Ascending aorta (tissue), 2 donors: ENCODE measurements at regions not wholly inside any gene's neighbourhood (a gene's known extent, or its start where the extent isn't known, plus 50 kb on each side); places are given as distances from the start of the nearest gene placed in this dataset.

Source experiments
- DNase-seq, 2 donors: peaks; one replicate each; pipeline ENCODE4 v3.0.0-alpha.2; 2019; ENCODE audit warnings: low spot score in 2 of 2
- H3K27ac ChIP-seq, 2 donors: fragments of 200-600 bp; sonication (generic); one replicate each; pipeline ENCODE4 v1.5.1; 2016 to 2017; ENCODE audit warnings: mild to moderate bottlenecking in 1 of 2
- H3K27me3 ChIP-seq: fragments of 200-600 bp; sonication (generic); one replicate; pipeline ENCODE4 v1.5.1; 2017
- H3K36me3 ChIP-seq, 2 donors: fragments of 200-600 bp; sonication (generic); one replicate each; pipeline ENCODE4 v1.5.1; 2016
- H3K4me1 ChIP-seq, 2 donors: fragments of 200-600 bp; sonication (generic); one replicate each; pipeline ENCODE4 v1.5.1; 2016 to 2017; ENCODE audit warnings: mild to moderate bottlenecking in 1 of 2
- H3K4me3 ChIP-seq, 2 donors: fragments of 200-600 bp; sonication (generic); one replicate each; pipeline ENCODE4 v1.5.1; 2016 to 2017; ENCODE audit warnings: mild to moderate bottlenecking in 1 of 2
- H3K9me3 ChIP-seq, 2 donors: fragments of 200-600 bp; sonication (generic); one replicate each; pipeline ENCODE4 v1.5.1; 2016
- CTCF ChIP-seq, 3 experiments: fragments of 200-600 bp in 2 of 3; fragments of 450-650 bp in 1 of 3; sonication (generic) in 2 of 3; IDR thresholded peaks; one replicate each; pipeline ENCODE4 v1.5.1; 2016 to 2019; ENCODE audit warnings: antibody characterized with exemption in 3 of 3, mild to moderate bottlenecking in 1 of 3, moderate library complexity in 1 of 3
- intact Hi-C: fragments of 100-400 bp; cut with DNase I; formaldehyde crosslinking; loops from one replicate; pipeline ENCODE4 v1.15.1; 2023

GRCh38 chr6:102619585-102619984, 1226.1 kb downstream of the GRIK2 start:
- Histone ChIP-seq H3K27ac (no peak overlapping the region), H3K9me3 (no peaks in the 10 kb centered on the region), H3K36me3 (no peaks in the 10 kb centered on the region), H3K4me3 (no peak overlapping the region), H3K27me3 (no peaks in the 10 kb centered on the region), H3K4me1 (no peaks in the 10 kb centered on the region)
- peak in 1 of 3 experiments; percentile 27 for TF ChIP-seq CTCF (IDR thresholded peaks at IDR 0.05)
- no peak for DNase-seq
- intact Hi-C loops, result no loop called here

DNA sequence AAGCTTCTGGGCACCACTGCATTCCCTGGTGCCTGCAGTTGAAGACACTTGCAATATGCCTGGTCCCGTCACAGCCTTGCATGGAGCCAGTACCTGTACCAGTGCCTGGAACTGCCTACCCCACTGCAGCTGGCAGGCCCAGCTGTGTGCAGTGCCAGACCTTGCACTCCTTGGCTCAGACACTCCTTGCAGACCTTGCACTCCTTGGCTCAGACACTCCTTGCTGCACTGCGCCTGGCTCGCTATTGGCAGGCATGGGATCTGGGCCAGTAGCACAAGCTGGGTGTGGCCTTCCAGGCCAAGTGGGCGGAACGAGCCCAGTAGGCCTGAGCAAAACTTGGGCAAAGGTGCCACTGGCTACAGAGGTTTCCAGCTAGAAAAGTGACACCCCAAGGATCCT, 1189.1 kb downstream of the GRIK2 start:
- no peaks in the 10 kb centered on the region for H3K9me3 ChIP-seq
- H3K27me3 ChIP-seq, result no peaks in the 10 kb centered on the region
- intact Hi-C loops, result no loop called here
- H3K4me1 ChIP-seq, result no peaks in the 10 kb centered on the region
- no peak overlapping the region for H3K27ac ChIP-seq
- TF ChIP-seq CTCF (IDR thresholded peaks at IDR 0.05), result no peak
- H3K4me3 ChIP-seq, result no peak overlapping the region
- no peaks in the 10 kb centered on the region for H3K36me3 ChIP-seq
- no peak for DNase-seq

DNA sequence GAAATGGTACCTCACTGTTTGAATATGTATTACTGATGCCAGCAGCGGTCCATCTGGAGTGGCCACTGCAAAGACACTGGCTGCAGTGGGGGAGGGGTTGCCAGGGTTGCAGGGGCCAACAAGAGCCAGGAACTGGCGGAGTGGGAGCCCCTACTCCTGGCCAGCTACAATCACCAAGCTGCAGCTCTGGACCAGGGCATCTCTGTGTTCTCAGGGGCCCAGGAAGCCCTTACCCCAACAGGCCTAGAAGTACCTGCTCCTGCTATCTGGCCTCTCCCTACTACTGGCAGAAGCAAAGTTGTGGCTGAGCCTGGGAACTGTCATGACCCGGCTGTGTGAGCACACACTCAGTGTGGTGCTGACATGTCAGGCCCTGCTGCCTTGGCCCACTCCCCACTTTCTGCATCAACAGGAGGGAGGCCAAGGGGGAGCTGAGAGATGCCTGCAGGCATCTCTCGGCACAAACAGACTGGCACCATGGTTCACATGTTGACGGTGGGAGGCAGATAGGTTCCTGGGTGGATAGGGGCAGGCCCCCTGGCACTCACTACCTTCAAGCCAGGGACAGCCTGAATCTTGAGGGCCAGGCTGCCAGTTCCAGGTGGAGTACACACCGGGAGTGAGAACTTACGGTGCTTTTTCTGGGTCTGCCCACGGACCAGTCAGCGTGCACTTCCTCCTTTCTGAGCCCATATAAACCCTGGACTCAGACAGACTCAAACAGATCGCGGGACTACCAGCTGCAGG, 1188.0 kb downstream of the GRIK2 start:
- no peak for TF ChIP-seq CTCF (IDR thresholded peaks at IDR 0.05)
- intact Hi-C loops, result no loop called here
- no peak overlapping the region for H3K4me3 ChIP-seq
- no peak overlapping the region for H3K27ac ChIP-seq
- no peaks in the 10 kb centered on the region for H3K9me3 ChIP-seq
- DNase-seq, result peak in 1 of 2 donors; percentile 4
- H3K4me1 ChIP-seq, result no peaks in the 10 kb centered on the region
- no peaks in the 10 kb centered on the region for H3K36me3 ChIP-seq
- no peaks in the 10 kb centered on the region for H3K27me3 ChIP-seq

DNA sequence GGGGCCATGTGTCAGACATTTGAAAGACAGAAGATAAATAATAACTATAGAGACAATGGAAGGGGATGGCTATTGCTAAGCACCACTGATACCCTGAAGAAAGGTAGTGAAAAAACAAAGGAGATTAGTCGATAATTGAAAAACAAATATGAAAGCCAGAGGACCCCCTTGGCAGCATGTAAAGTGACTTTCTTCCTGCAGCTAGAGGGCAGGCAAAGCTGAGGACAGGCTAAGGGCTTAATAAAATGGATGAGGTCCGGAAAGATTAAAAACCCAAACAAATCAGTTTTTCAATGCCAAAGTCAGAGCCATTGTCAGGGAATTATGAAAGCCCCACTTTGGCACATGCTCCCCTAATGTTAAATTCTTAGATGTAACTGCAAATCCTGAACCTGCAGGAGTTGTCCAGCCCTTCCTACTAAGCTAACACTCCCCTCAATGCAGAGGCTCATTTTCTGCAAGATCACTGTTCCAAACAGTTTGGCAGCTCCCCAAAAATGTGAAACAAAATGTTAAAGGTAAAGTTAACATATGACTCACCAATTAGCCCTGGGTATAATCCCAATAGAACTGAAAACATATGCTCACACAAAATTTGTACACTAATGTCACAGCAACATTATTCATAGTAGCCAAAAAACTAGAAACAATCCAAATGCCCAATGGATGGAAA, 1177.9 kb downstream of the GRIK2 start:
- H3K4me1 ChIP-seq, result no peaks in the 10 kb centered on the region
- intact Hi-C loops, result no loop called here
- no peak for DNase-seq
- no peaks in the 10 kb centered on the region for H3K9me3 ChIP-seq
- TF ChIP-seq CTCF (IDR thresholded peaks at IDR 0.05), result no peak
- no peaks in the 10 kb centered on the region for H3K36me3 ChIP-seq
- H3K4me3 ChIP-seq, result no peak overlapping the region
- H3K27ac ChIP-seq, result no peak overlapping the region
- H3K27me3 ChIP-seq, result no peaks in the 10 kb centered on the region

DNA sequence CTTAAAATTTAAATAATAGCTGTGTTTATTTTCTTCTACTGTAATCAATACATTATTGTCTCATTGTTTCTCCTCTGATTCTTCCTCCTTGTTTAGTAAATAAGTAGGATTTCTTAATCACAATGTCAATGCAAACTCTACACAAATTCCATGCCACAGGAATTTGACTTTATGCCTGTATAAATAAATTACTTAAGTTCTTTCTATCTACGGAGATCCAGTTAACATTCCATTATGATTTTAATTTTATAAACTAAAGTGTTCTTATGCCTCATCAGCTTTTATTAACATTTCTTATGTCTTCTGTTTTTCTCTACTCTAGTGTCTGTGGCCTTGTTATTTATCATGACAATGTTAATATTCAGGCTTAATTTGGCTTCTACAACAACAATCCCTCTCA, 1169.2 kb downstream of the GRIK2 start:
- intact Hi-C loops, result no loop called here
- Histone ChIP-seq H3K27me3 (no peaks in the 10 kb centered on the region), H3K27ac (no peak overlapping the region), H3K4me1 (no peaks in the 10 kb centered on the region), H3K36me3 (no peaks in the 10 kb centered on the region), H3K4me3 (no peak overlapping the region), H3K9me3 (no peaks in the 10 kb centered on the region)
- no peak for DNase-seq
- no peak for TF ChIP-seq CTCF (IDR thresholded peaks at IDR 0.05)
